B cell (primary cell): ENCODE measurements at regions not wholly inside any gene's neighbourhood (a gene's known extent, or its start where the extent isn't known, plus 50 kb on each side); places are given as distances from the start of the nearest gene placed in this dataset.

Source experiments
- ATAC-seq: fragments of 200-7000 bp; cut with Tn5 transposase; one replicate; pipeline ENCODE4 v1.10.0; 2021; ENCODE audit warnings: low read depth, mild to moderate bottlenecking, moderate number of reproducible peaks, moderate library complexity
- CTCF ChIA-PET: fragments of 350-600 bp; sonication (Branson Sonifier 250); formaldehyde crosslinking; loops from one replicate; lab custom pipeline; 2021; ENCODE audit warnings: antibody characterized with exemption, inconsistent platforms; lab: Charles Lee
- POLR2A ChIA-PET: fragments of 350-600 bp; sonication (Branson Sonifier 250); formaldehyde crosslinking; loops from one replicate; lab custom pipeline; 2021; ENCODE audit warnings: antibody characterized with exemption; lab: Charles Lee
- DNase-seq: peaks from one replicate; pipeline ENCODE4 v3.0.0; 2013
- H2AFZ ChIP-seq: 2 replicates; pipeline ENCODE4 v1.6.1; 2012; ENCODE audit warnings: mild to moderate bottlenecking, low read depth, low read length; ENCODE audit not compliant: insufficient read depth, poor library complexity, severe bottlenecking
- H3K27ac ChIP-seq, 2 donors: 1 replicate in 1 of 2; 2 replicates in 1 of 2; pipeline ENCODE4 v1.5.1; 2012 to 2013; ENCODE audit warnings: low read length in 2 of 2, mild to moderate bottlenecking in 2 of 2, moderate library complexity in 1 of 2
- H3K27me3 ChIP-seq, 4 experiments: fragments of 200-600 bp in 1 of 4; sonication (generic) in 1 of 4; replicated peaks in 1 of 4; 1 replicate in 2 of 4; 2 replicates in 2 of 4; pipeline versions ENCODE4 v1.6.1 to v1.7.0; 2013 to 2016; ENCODE audit warnings: low read length in 3 of 4, mild to moderate bottlenecking in 2 of 4, mixed read lengths in 1 of 4, moderate library complexity in 1 of 4; ENCODE audit not compliant: insufficient read depth in 4 of 4, control insufficient read depth in 3 of 4; ENCODE audit errors: control extremely low read depth in 1 of 4
- H3K36me3 ChIP-seq, 2 experiments: replicated peaks in 1 of 2; 1 replicate in 1 of 2; 2 replicates in 1 of 2; pipeline versions ENCODE4 v1.6.1 to v1.7.1; 2013; ENCODE audit warnings: low read length in 1 of 2; ENCODE audit not compliant: insufficient read depth in 2 of 2, control insufficient read depth in 1 of 2; ENCODE audit errors: control extremely low read depth in 1 of 2, extremely low read depth in 1 of 2
- H3K4me1 ChIP-seq, 2 donors: fragments of 200-600 bp in 1 of 2; sonication (generic) in 1 of 2; 1 replicate in 1 of 2; 2 replicates in 1 of 2; pipeline versions ENCODE4 v1.5.1 to v1.6.1; 2013 to 2017; ENCODE audit warnings: low read length in 2 of 2; ENCODE audit not compliant: control insufficient read depth in 2 of 2, insufficient read depth in 2 of 2
- H3K4me2 ChIP-seq: replicated peaks from 2 replicates; pipeline ENCODE3; 2012; ENCODE audit warnings: mild to moderate bottlenecking, low read depth, low read length; ENCODE audit not compliant: poor library complexity, severe bottlenecking
- H3K4me3 ChIP-seq, 5 experiments: fragments of 200-600 bp in 1 of 5; sonication (generic) in 1 of 5; 1 replicate in 3 of 5; 2 replicates in 2 of 5; pipeline versions ENCODE4 v1.5.1 to v1.7.0; 2011 to 2016; ENCODE audit warnings: low read length in 4 of 5, mild to moderate bottlenecking in 4 of 5, low read depth in 2 of 5, control low read depth in 1 of 5, moderate library complexity in 1 of 5; ENCODE audit not compliant: insufficient read depth in 1 of 5; ENCODE audit errors: control extremely low read depth in 1 of 5, extremely low read depth in 1 of 5
- H3K79me2 ChIP-seq: fragments of 200-600 bp; sonication (generic); one replicate; pipeline ENCODE4 v1.6.0; 2016; ENCODE audit warnings: low read length; ENCODE audit not compliant: control insufficient read depth, insufficient read depth
- H3K9ac ChIP-seq: fragments of 200-600 bp; sonication (generic); 2 replicates; pipeline ENCODE4 v1.6.1; 2017; ENCODE audit warnings: mild to moderate bottlenecking, low read length, moderate library complexity
- H3K9me3 ChIP-seq, 3 donors: one replicate each; pipeline versions ENCODE4 v1.6.1 to v1.7.1; 2013; ENCODE audit warnings: low read length in 2 of 3; ENCODE audit not compliant: control insufficient read depth in 2 of 3, insufficient read depth in 1 of 3; ENCODE audit errors: control extremely low read depth in 1 of 3
- H4K20me1 ChIP-seq: 2 replicates; pipeline ENCODE4 v1.6.0; 2012; ENCODE audit warnings: mild to moderate bottlenecking, low read length; ENCODE audit not compliant: insufficient read depth, control insufficient read depth, poor library complexity, severe bottlenecking
- H3K27ac Mint-ChIP-seq: one replicate; pipeline ENCODE4 v1.8.0; 2021; ENCODE audit warnings: mixed read lengths
- H3K27me3 Mint-ChIP-seq: one replicate; pipeline ENCODE4 v1.8.0; 2021; ENCODE audit warnings: mixed read lengths
- H3K4me1 Mint-ChIP-seq: one replicate; pipeline ENCODE4 v1.8.0; 2021; ENCODE audit warnings: mixed read lengths
- H3K4me3 Mint-ChIP-seq: one replicate; pipeline ENCODE4 v1.8.0; 2021; ENCODE audit warnings: mixed read lengths
- H3K9me3 Mint-ChIP-seq: one replicate; pipeline ENCODE4 v1.8.0; 2022; ENCODE audit warnings: mixed read lengths; ENCODE audit not compliant: insufficient read depth
- CTCF ChIP-seq: fragments of 200-600 bp; IDR thresholded peaks from one replicate; pipeline ENCODE4 v1.8.0; 2022; ENCODE audit warnings: antibody characterized with exemption, mild to moderate bottlenecking
- EZH2 ChIP-seq: IDR thresholded peaks from 2 replicates; pipeline ENCODE4 v1.6.1; 2012; ENCODE audit warnings: borderline replicate concordance, low read depth, mild to moderate bottlenecking, moderate library complexity, low read length; ENCODE audit not compliant: insufficient read depth, poor library complexity, severe bottlenecking
- WGBS: methylation state at CpG from one replicate; pipeline ENCODE4 v1.1.5; 2013; ENCODE audit warnings: missing lambda C conversion rate; ENCODE audit not compliant: insufficient coverage; 5-methylcytosine and 5-hydroxymethylcytosine counted together
- intact Hi-C: fragments of 100-400 bp; cut with micrococcal nuclease; formaldehyde crosslinking; loops from one replicate; pipeline ENCODE4 v1.10.0; 2022

DNA sequence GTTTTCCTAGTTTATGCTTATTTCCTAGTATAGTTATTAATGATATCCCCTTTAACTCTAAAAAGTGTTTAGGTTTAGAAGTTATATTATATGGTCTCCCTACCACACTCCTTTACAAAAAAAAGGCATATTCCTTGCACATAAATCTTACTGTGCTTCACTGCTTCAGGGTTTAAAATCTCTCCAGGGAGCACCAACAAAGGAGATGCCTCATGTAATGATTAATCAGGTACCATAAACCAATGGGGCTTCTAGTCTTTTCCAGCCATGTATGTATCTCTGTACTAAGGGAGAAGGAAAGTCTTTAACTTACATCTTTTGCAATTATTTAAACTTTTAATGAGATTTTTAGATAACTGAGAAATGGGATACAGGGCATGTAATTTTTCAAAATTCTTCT, 91.5 kb upstream of the RBMS3 start:
- Histone ChIP-seq H3K9me3 (peaks cover 0 to 5% (median 0%) of the 10 kb centered on the region in 3 donors), H3K27ac (no peak overlapping the region), H4K20me1 (no peaks in the 10 kb centered on the region), H3K36me3 (no peaks in the 10 kb centered on the region), H3K4me1 (no peaks in the 10 kb centered on the region), H3K27me3 (no peaks in the 10 kb centered on the region), H3K9ac (no peak overlapping the region), H3K79me2 (no peaks in the 10 kb centered on the region), H2AFZ (no peak overlapping the region), H3K4me3 (no peak overlapping the region), H3K4me2 (no peak overlapping the region)
- POLR2A ChIA-PET, result no interaction called here
- Mint-ChIP-seq H3K27me3 (no peaks in the 10 kb centered on the region), H3K4me1 (no peaks in the 10 kb centered on the region), H3K4me3 (no peak overlapping the region), H3K27ac (no peak overlapping the region), H3K9me3 (peaks cover 5% of the 10 kb centered on the region)
- ATAC-seq (no peak), DNase-seq (no peak)
- intact Hi-C loops, result no loop called here
- CTCF ChIA-PET, result no interaction called here
- TF ChIP-seq CTCF (no peak), EZH2 (no peak)

DNA sequence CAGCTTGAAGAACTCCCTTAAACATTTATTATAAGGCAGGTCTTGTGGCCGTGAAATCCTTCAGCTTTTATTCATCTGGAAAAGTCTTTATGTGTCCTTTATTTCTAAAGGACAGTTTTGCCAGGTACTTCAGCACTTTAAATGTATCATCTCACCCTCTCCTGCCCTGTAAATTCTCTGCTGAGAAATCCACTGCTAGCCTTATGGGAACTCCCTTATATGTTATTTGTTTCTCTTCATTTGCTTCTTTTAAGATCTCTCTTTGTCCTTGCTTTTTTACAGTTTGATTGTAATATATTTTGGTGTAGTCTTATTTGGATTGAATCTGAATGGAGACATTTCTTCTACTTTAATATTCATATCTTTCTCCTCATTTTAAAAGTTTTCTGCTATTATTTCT, 86.7 kb upstream of the RBMS3 start:
- Mint-ChIP-seq H3K9me3 (peaks cover 7% of the 10 kb centered on the region), H3K27me3 (no peaks in the 10 kb centered on the region), H3K27ac (no peak overlapping the region), H3K4me1 (no peaks in the 10 kb centered on the region), H3K4me3 (no peak overlapping the region)
- Histone ChIP-seq H3K79me2 (no peaks in the 10 kb centered on the region), H3K9ac (no peak overlapping the region), H3K27ac (no peak overlapping the region), H3K4me1 (no peaks in the 10 kb centered on the region), H4K20me1 (no peaks in the 10 kb centered on the region), H2AFZ (no peak overlapping the region), H3K4me3 (no peak overlapping the region), H3K36me3 (no peaks in the 10 kb centered on the region), H3K4me2 (no peak overlapping the region), H3K9me3 (peaks cover 0 to 5% (median 0%) of the 10 kb centered on the region in 3 donors), H3K27me3 (no peaks in the 10 kb centered on the region)
- intact Hi-C loops, result no loop called here
- ATAC-seq, result no peak
- no CpG with 5 or more reads among the region's 1 CpG for WGBS
- POLR2A ChIA-PET, result no interaction called here
- TF ChIP-seq EZH2 (no peak), CTCF (no peak)
- CTCF ChIA-PET, result no interaction called here
- no peak for DNase-seq
